NCI-H2107 treated with DMSO at 0.1 percent for 48 hours (cell line): ENCODE measurements at regions not wholly inside any gene's neighbourhood (a gene's known extent, or its start where the extent isn't known, plus 50 kb on each side); places are given as distances from the start of the nearest gene placed in this dataset.
"Not testable (repeated sequence)": the region's sequence is repeated elsewhere in the genome, so short reads cannot be mapped to it uniquely, and the experiment has no call there.

ENCODE experiments used
- DNase-seq: peaks from one replicate; lab custom pipeline; 2025; ENCODE audit not compliant: unreplicated experiment; lab: John Stamatoyannopoulos, UW

- DNase-seq: no peak
These were observed 352.4 kb downstream of the GALC start for GRCh38 chr14:87640553-87640952.

GRCh38 chr14:87638196-87638595, 354.8 kb downstream of the GALC start:
- DNase-seq: no peak

DNA sequence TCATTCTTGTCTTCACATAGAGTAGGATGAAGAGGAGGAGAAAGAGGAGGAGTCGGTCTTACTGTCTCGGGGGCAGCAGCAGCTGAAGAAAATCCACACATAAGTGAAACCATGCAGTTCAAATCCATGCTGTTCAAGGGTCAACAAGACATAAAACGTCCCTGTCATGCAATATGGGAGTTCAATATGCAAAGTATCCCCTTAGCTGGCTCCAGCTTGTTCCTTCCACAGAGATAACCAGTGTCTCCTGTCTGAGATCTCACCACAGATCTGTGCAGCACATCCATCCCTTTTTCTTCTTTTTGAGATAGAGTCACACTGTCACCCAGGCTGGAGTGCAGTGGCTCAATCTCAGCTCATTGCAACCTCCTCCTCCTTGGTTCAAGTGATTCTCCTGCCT, 357.5 kb downstream of the GALC start:
- no peak for DNase-seq

DNA sequence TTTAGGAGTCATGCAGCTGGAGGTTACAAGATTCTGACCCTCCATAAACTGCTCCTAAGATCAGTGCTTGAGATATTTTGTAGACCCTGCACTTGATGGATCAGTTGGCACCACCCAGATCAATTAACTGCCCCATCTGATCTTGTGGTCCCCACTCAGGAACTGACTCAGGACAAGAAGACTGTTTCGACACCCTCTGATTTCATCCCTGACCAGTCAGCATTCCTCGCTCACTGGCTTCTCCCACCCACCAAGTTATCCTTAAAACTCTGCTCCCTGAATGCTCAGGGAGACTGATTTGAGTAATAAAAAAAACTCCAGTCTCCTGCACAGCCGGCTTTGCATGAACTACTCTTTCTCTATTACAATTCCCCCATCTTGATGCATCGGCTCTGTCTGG, 360.2 kb downstream of the GALC start:
- no peak for DNase-seq

- no peak for DNase-seq
These were observed 362.1 kb downstream of the GALC start for GRCh38 chr14:87630846-87631245.

GRCh38 chr14:87629788-87630187, 363.2 kb downstream of the GALC start:
- no peak for DNase-seq

DNA sequence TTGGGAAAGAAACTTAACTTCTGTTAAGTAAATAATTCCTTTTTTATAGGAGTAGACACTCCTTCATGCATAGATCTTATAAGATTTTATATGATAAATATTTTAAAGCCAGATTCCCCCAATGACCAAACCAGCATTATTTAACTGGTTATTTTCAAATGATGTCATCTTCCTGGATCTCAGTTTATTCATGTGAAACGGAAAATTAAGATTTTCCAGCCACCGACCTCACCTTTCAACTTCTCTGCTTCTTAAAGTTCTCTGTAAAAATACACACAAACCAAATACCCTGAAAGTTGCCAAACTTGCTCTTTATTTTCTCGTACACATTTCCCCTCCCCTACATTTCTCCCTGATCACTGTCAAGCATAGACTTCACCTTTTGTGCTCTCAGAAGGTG, 364.2 kb downstream of the GALC start:
- no peak for DNase-seq

DNA sequence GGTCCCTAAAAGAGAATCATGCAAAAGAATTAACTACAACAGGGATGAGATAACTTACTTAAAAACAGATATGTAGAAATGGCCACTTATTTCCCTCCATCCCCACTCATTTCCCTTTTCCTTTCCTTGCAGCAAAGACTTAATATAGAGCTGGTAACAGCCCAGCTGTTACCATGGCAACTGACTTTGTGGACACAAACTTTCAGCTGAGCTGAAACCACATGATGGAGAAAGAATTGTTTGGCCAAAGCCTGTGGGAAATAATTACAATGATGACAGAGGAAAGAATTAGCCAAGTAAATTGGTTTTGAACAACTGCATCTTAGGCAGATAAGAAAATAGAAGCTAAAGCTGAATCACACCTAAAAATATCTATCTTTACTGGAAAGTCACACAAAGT, 364.9 kb downstream of the GALC start:
- DNase-seq: no peak

- no peak for DNase-seq
These were observed 366.7 kb downstream of the GALC start for GRCh38 chr14:87626266-87626665.

DNA sequence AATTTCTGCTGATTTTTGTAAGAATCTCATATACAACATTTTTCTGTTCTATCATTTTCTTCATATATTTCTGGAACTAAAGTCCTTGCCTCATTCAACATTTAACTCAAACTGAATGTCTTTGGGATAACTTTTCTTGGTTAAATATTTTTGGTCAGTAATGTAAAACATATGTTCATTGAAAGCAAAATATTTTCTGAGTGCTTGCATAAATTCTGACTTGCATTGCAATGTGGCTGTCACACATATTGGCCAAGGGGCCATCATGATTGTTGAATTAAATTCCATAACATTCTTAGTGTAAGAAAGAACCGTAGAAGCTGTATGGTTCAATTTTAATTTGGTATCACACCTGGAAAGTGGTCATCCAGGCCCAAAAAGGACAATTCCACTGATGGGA, 369.4 kb downstream of the GALC start:
- DNase-seq: no peak

DNA sequence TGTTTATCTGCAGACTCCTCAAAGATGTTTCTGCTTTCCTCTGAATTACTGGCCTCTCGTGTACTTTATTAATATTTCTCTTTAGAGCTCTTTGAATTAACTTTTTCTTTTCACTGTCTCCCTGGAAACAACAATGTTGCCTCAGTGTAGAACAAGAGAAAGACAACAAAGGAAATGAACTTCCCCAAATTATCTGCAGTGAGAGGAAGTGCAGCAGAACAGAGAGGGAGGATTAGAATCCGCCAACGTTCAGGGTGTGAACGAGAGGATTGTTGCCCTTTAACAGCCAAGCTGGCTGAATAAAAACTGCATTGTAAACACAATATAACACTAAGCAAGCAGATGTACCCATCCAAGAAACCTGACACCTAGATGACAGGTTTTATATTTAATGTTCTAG, 375.9 kb downstream of the GALC start:
- DNase-seq: no peak

DNA sequence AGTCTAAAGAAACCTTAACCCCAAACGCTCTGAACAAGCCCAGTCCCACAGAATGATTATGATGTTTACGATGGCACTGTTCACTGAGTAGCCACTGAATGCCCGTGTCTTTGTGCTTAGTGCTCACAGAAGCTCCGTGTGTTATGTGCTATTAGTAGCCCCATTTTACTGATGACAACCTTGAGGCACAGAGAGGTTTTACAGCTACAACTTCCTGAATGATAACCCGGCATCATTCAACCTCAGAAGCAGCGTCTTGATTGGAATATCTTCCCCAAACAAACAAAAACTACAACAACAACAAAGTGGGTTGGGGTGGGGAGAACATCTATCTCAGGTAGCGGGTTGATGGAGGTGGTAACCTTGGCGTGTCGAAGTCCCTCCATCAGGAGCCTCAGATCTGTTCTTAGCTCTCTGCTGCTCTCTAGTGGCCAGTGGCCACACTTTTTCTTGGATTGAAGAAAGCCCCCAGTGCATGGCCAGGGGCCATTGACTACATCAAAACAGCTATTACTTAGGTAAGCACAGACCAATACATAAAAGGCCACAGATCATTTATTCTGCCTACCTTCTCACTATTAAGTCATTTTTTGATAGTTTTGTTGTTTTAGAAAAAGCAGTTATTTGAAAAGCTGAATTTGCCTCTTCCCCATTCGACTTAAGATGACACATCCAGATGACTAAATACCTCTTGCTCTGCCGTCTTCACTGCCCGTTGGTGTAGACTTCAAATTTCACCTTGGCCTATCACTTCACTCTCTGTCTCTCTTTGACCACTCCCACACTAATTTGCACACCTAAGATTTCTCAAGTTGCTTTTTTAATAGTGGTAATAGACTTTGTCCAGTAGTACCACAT, 376.9 kb downstream of the GALC start:
- peak; percentile 62 for DNase-seq

- no peak for DNase-seq
These were observed 377.9 kb downstream of the GALC start for GRCh38 chr14:87615047-87615446.

- no peak for DNase-seq
These were observed 379.1 kb downstream of the GALC start for GRCh38 chr14:87613881-87614280.

- not testable (repeated sequence) for DNase-seq
These were observed 385.9 kb downstream of the GALC start for GRCh38 chr14:87607056-87607455.

- no peak for DNase-seq
These were observed 391.9 kb downstream of the GALC start for GRCh38 chr14:87601036-87601435.

DNA sequence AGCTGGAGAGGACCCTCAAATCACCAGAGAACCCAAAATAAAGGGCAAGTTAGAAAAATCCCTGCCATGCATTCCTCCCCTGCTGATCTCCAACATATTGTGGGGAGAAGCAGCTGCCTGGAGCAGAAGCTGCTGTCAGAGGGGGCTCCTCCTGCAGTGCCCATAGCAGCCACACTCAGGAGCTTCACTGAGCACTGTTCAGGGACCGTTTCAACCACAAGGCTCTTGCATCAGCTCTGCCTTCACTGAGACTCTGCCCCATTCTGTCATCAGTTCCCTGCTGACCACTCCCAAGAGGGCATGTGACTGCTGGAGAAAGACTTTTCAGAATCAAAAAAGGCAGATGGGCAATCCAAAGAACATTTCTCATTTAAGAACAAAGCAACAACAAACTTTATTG, 392.7 kb downstream of the GALC start:
- DNase-seq: no peak

DNA sequence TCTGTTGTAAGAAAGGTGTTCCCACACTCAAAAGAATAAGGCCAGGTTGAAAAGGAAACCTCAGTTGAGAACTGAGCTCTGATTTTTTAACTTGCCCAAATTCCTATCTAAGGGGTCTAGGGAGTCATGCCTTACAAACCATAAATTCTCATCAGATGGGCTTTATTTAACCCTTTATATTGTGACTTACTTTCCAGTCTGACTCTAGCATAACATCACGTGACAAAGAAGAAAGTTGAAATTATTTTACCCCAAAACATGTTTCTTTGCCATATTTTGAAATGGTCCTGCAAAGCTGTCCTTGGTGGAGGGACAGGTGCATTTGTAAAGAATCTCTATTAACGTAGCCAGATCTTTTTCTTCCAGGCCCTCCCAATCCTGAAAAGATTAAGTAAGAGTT, 411.7 kb downstream of the GALC start:
- DNase-seq: no peak

- DNase-seq: no peak
These were observed 413.9 kb downstream of the GALC start for GRCh38 chr14:87579036-87579435.

DNA sequence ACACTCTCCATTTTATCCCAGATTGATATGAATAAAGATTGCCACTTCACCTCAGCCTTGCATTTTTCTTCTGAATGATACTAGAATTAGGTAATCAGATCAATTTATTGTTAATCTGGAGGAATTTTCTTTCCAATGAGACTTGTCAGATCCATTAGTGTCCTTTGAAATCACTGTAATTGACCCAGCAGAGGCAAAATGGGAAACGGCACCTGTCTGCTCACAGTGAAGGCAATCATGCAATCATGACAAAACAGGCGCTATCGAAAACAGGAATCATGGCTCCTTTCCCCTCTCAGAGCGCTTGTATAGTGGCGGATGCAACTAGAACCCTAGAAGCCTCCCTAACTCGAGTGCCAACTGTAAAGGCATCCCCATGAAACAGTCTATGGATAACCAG, 417.6 kb downstream of the GALC start:
- no peak for DNase-seq

GRCh38 chr14:87573591-87573990, 419.4 kb downstream of the GALC start:
- no peak for DNase-seq

DNA sequence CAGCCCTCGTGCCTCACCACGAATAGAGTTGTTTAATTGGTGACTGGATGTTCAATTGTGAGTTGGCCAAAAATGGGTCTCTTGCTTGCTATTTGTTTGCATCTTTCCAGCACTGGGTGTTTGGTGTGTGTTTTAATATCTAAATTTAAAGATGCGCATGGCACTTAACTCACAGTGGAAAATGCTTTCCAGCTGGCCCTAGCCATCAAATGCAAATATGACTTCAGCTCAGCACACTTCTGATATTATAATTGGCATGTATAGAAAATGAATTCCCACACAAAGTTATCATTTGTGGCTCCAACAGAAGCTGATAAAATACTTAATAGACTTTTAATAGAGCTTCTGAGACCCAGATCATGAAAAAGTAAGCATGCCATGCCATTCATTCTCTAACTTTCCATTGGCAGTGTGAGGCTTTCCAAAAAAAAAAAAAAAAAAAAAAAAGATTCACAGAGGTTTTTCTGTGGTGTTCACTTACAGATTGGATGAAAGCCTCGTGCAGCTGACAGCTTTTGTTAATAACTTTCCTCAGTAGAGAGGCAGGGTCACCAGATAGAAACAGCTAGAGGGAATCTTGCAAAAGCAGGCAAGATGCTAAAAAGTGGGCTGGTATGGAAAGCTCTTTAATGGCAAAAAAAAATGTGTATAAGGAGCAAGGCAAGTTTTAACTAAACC, 425.2 kb downstream of the GALC start:
- no peak for DNase-seq

GRCh38 chr14:87566991-87567390, 426.0 kb downstream of the GALC start:
- DNase-seq: no peak
